Testis (tissue), 2 donors: ENCODE measurements at regions not wholly inside any gene's neighbourhood (a gene's known extent, or its start where the extent isn't known, plus 50 kb on each side); places are given as distances from the start of the nearest gene placed in this dataset.

Experiments
- DNase-seq: peaks from one replicate; pipeline ENCODE4 v3.0.0-alpha.2; 2019
- H3K27ac ChIP-seq, 2 donors: fragments of 200-600 bp; sonication (generic); one replicate each; pipeline ENCODE4 v1.5.1; 2019
- H3K27me3 ChIP-seq: fragments of 200-600 bp; sonication (generic); one replicate; pipeline ENCODE4 v1.5.1; 2019
- H3K36me3 ChIP-seq: fragments of 200-600 bp; sonication (generic); one replicate; pipeline ENCODE4 v1.5.1; 2017; ENCODE audit warnings: low read depth; ENCODE audit errors: missing control alignments
- H3K4me1 ChIP-seq: fragments of 200-600 bp; sonication (generic); one replicate; pipeline ENCODE4 v1.5.1; 2019
- H3K4me3 ChIP-seq, 2 donors: fragments of 200-600 bp; sonication (generic); one replicate each; pipeline ENCODE4 v1.5.1; 2017 to 2019
- H3K9me3 ChIP-seq: fragments of 200-600 bp; sonication (generic); one replicate; pipeline ENCODE4 v1.5.1; 2017
- CTCF ChIP-seq, 3 experiments: fragments of 450-650 bp in 2 of 3; fragments of 200-600 bp in 1 of 3; sonication (generic) in 1 of 3; IDR thresholded peaks; one replicate each; pipeline ENCODE4 v1.5.1; 2016 to 2019; ENCODE audit warnings: antibody characterized with exemption in 3 of 3, mild to moderate bottlenecking in 2 of 3, moderate library complexity in 1 of 3
- POLR2A ChIP-seq: fragments of 450-650 bp; IDR thresholded peaks from one replicate; pipeline ENCODE4 v1.6.1; 2017; ENCODE audit warnings: antibody characterized with exemption, mild to moderate bottlenecking, moderate library complexity
- WGBS, 2 donors: methylation state at CpG; one replicate each; pipeline ENCODE4 v1.1.5; 2018; 5-methylcytosine and 5-hydroxymethylcytosine counted together
- intact Hi-C: fragments of 100-400 bp; cut with DNase I; formaldehyde crosslinking; loops from one replicate; pipeline ENCODE4 v1.15.1; 2023; ENCODE audit warnings: low total_unique reads

- DNase-seq, result no peak
- Histone ChIP-seq H3K36me3 (no peaks in the 10 kb centered on the region), H3K4me1 (no peaks in the 10 kb centered on the region), H3K4me3 (no peak overlapping the region), H3K27ac (no peak overlapping the region), H3K9me3 (no peaks in the 10 kb centered on the region), H3K27me3 (no peaks in the 10 kb centered on the region)
- intact Hi-C loops, result no loop called here
- TF ChIP-seq POLR2A (no peak), CTCF (IDR thresholded peaks at IDR 0.05) (no peak)
- 73 to 81% methylated on average over 4 of the region's 4 CpGs for WGBS, 2 donors
Observed at GRCh38 chr18:61616111-61616610, 276.6 kb downstream of the RNF152 start.

- Histone ChIP-seq H3K4me1 (no peaks in the 10 kb centered on the region), H3K27ac (no peak overlapping the region), H3K36me3 (no peaks in the 10 kb centered on the region), H3K4me3 (no peak overlapping the region), H3K9me3 (no peaks in the 10 kb centered on the region), H3K27me3 (no peaks in the 10 kb centered on the region)
- no peak for DNase-seq
- no peak for TF ChIP-seq CTCF (IDR thresholded peaks at IDR 0.05)
- TF ChIP-seq POLR2A, result no peak
- intact Hi-C loops, result no loop called here
Observed at GRCh38 chr18:61612517-61612916, 279.3 kb downstream of the CDH20 start.

GRCh38 chr18:61609131-61609530, 275.9 kb downstream of the CDH20 start:
- no peak for DNase-seq
- no peak overlapping the region for H3K4me3 ChIP-seq
- intact Hi-C loops, result no loop called here
- no peaks in the 10 kb centered on the region for H3K9me3 ChIP-seq
- H3K4me1 ChIP-seq, result peaks cover 7% of the 10 kb centered on the region
- TF ChIP-seq POLR2A (no peak), CTCF (IDR thresholded peaks at IDR 0.05) (no peak)
- H3K27me3 ChIP-seq, result no peaks in the 10 kb centered on the region
- H3K36me3 ChIP-seq, result no peaks in the 10 kb centered on the region
- H3K27ac ChIP-seq, result no peak overlapping the region

GRCh38 chr18:61608316-61608715, 275.1 kb downstream of the CDH20 start:
- peaks cover 7% of the 10 kb centered on the region for H3K4me1 ChIP-seq
- H3K27me3 ChIP-seq, result no peaks in the 10 kb centered on the region
- WGBS, 2 donors, result 58 to 71% methylated on average over 1 of the region's 1 CpG
- no peak for TF ChIP-seq POLR2A
- TF ChIP-seq CTCF (IDR thresholded peaks at IDR 0.05), result no peak
- H3K27ac ChIP-seq, result no peak overlapping the region
- intact Hi-C loops, result no loop called here
- H3K4me3 ChIP-seq, result no peak overlapping the region
- H3K9me3 ChIP-seq, result no peaks in the 10 kb centered on the region
- no peaks in the 10 kb centered on the region for H3K36me3 ChIP-seq
- DNase-seq, result no peak

GRCh38 chr18:61607867-61608266, 274.6 kb downstream of the CDH20 start:
- Histone ChIP-seq H3K9me3 (no peaks in the 10 kb centered on the region), H3K4me1 (peaks cover 7% of the 10 kb centered on the region), H3K27ac (no peak overlapping the region), H3K27me3 (no peaks in the 10 kb centered on the region), H3K4me3 (no peak overlapping the region), H3K36me3 (no peaks in the 10 kb centered on the region)
- 92 to 94% methylated on average over 2 of the region's 2 CpGs for WGBS, 2 donors
- intact Hi-C loops, result no loop called here
- no peak for DNase-seq
- no peak for TF ChIP-seq CTCF (IDR thresholded peaks at IDR 0.05)
- no peak for TF ChIP-seq POLR2A
